ENCODE measurements at regions not wholly inside any gene's neighbourhood (a gene's known extent, or its start where the extent isn't known, plus 50 kb on each side); places are given as distances from the start of the nearest gene placed in this dataset.
A peak's percentile ranks its signal among the peaks of the same experiment; 100 is the strongest.
"Not testable (repeated sequence)": the region's sequence is repeated elsewhere in the genome, so short reads cannot be mapped to it uniquely, and the experiment has no call there.

DNA sequence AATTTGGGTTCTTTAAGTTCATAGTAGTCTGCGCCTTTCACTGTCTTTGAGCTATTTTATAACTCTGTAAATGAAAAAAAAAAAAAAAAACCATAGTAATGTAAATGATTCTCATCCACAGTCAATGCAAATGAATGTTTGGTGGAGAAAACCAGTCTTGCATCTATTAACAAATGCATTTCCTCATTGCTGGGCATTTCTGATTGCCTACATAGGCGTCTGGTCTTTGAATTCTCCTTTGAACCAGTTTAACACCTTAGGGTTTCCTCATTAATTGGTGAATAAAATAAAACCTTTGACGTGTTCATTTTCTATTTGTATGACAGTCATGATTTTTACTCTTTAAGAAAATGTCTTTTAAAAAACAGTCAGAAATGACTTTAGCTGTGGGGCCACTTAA is 114.8 kb downstream of the C12orf75 start:
- ATAC-seq (no peak), DNase-seq (ENCODE audit: low spot score) (no peak), FAIRE-seq (no peak)
- no peak overlapping the region for H3K27ac ChIP-seq (ENCODE audit: extremely low read length, insufficient read depth, low read length)
- POLR2A ChIA-PET = no interaction called here
- H2AFZ ChIP-seq (ENCODE audit: low read length) = no peak overlapping the region
- CTCF ChIA-PET (ENCODE audit: low intra/inter-chr PET ratio, low total read pairs) = no interaction called here
- no peak overlapping the region for H3K4me3 ChIP-seq (replicated peaks in 1 of 3; ENCODE audit: insufficient read depth in 1 of 3, low read depth in 2 of 3, low read length in 3 of 3)
- WGBS (ENCODE audit: low lambda C conversion rate) = 24% methylated on average over 3 of the region's 3 CpGs
- no peak overlapping the region for H3K9ac ChIP-seq (ENCODE audit: insufficient read depth, low read depth, low read length)
- H3K9me3 ChIP-seq (ENCODE audit: low read length) = no peaks in the 10 kb centered on the region
- no peaks in the 10 kb centered on the region; a peak in 1 of 5 replicates for H3K27me3 ChIP-seq (ENCODE audit: control insufficient read depth in 1 of 2, insufficient read depth in 2 of 2, low read length in 2 of 2)
- H3K4me1 ChIP-seq (ENCODE audit: insufficient read depth, low read length) = no peaks in the 10 kb centered on the region
- no peaks in the 10 kb centered on the region for H3K36me3 ChIP-seq (replicated peaks in 1 of 2; ENCODE audit: control insufficient read depth in 1 of 2, insufficient read depth in 2 of 2, low read length in 2 of 2)
- intact Hi-C loops (cut with micrococcal nuclease; ENCODE audit: unreplicated experiment) = no loop called here
- in situ Hi-C loops (cut with HindIII; ENCODE audit: extremely low pct_ligation_motif_present, low pct_unique_long_range_greater_than_20kb) = no loop called here
- H4K20me1 ChIP-seq (ENCODE audit: insufficient read depth, low read length) = no peaks in the 10 kb centered on the region
- no peaks in the 10 kb centered on the region for H3K79me2 ChIP-seq (ENCODE audit: insufficient read depth, low read length)
- no peak overlapping the region for H3K4me2 ChIP-seq (ENCODE audit: low read depth, low read length)
- no TSS peak for BruUV-seq (replicated peaks)
- TF ChIP-seq SETDB1 (CRISPR knock-in tag; IDR thresholded peaks at IDR 0.05; ENCODE audit: borderline replicate concordance) (no peak), ZNF775 (CRISPR knock-in tag; IDR thresholded peaks at IDR 0.05; ENCODE audit: borderline replicate concordance) (no peak), NFKB2 (CRISPR knock-in tag; IDR thresholded peaks at IDR 0.05; ENCODE audit: borderline replicate concordance) (no peak), SATB2 (CRISPR knock-in tag; IDR thresholded peaks at IDR 0.05) (no peak), ZFY (CRISPR knock-in tag; IDR thresholded peaks at IDR 0.05) (no peak), HES4 (CRISPR knock-in tag; IDR thresholded peaks at IDR 0.05; ENCODE audit: borderline replicate concordance) (no peak)
- TF ChIP-seq, protein P1, sequence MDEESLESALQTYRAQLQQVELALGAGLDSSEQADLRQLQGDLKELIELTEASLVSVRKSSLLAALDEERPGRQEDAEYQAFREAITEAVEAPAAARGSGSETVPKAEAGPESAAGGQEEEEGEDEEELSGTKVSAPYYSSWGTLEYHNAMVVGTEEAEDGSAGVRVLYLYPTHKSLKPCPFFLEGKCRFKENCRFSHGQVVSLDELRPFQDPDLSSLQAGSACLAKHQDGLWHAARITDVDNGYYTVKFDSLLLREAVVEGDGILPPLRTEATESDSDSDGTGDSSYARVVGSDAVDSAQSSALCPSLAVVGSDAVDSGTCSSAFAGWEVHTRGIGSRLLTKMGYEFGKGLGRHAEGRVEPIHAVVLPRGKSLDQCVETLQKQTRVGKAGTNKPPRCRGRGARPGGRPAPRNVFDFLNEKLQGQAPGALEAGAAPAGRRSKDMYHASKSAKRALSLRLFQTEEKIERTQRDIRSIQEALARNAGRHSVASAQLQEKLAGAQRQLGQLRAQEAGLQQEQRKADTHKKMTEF (CRISPR knock-in tag; IDR thresholded peaks at IDR 0.05) = no peak

DNA sequence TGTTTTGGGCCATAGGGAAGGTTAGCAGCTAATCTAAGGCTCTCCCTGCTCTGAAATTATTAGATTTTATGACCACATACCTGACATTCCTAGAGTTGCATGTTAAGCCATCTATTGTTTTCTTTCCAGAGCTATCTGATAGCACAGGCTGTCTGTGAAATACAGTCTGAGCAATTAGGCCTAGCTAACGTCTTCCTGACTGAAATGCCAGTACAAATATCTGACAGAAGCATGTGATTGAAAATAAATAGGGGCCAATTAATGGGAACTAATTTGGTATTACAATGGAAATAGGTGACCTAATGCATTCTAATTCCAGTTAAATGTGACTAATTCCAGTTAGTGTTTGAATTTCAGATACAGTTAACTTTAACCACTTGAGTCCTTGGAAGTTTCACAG is 115.2 kb downstream of the C12orf75 start:
- no peak overlapping the region for H3K4me2 ChIP-seq (ENCODE audit: low read depth, low read length)
- H3K9me3 ChIP-seq (ENCODE audit: low read length) = no peaks in the 10 kb centered on the region
- H3K79me2 ChIP-seq (ENCODE audit: insufficient read depth, low read length) = no peaks in the 10 kb centered on the region
- H3K9ac ChIP-seq (ENCODE audit: insufficient read depth, low read depth, low read length) = no peak overlapping the region
- ChIA-PET CTCF (ENCODE audit: low intra/inter-chr PET ratio, low total read pairs) (no interaction called here), POLR2A (no interaction called here)
- FAIRE-seq (no peak), ATAC-seq (no peak), DNase-seq (ENCODE audit: low spot score) (peak; percentile 5)
- H2AFZ ChIP-seq (ENCODE audit: low read length) = no peak overlapping the region
- no peaks in the 10 kb centered on the region for H4K20me1 ChIP-seq (ENCODE audit: insufficient read depth, low read length)
- H3K27me3 ChIP-seq (ENCODE audit: control insufficient read depth in 1 of 2, insufficient read depth in 2 of 2, low read length in 2 of 2) = no peaks in the 10 kb centered on the region; a peak in 1 of 5 replicates
- TF ChIP-seq, protein P2, sequence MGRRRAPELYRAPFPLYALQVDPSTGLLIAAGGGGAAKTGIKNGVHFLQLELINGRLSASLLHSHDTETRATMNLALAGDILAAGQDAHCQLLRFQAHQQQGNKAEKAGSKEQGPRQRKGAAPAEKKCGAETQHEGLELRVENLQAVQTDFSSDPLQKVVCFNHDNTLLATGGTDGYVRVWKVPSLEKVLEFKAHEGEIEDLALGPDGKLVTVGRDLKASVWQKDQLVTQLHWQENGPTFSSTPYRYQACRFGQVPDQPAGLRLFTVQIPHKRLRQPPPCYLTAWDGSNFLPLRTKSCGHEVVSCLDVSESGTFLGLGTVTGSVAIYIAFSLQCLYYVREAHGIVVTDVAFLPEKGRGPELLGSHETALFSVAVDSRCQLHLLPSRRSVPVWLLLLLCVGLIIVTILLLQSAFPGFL (CRISPR knock-in tag; IDR thresholded peaks at IDR 0.05) = no peak
- TF ChIP-seq CC2D1A (CRISPR knock-in tag; IDR thresholded peaks at IDR 0.05) = no peak
- TF ChIP-seq SMARCC2 (IDR thresholded peaks at IDR 0.05) = no peak
- TF ChIP-seq HNRNPL (IDR thresholded peaks at IDR 0.05; ENCODE audit: low read depth, low read length) = no peak
- TF ChIP-seq ZNF879 (CRISPR knock-in tag; IDR thresholded peaks at IDR 0.05) = no peak
- in situ Hi-C loops (cut with HindIII; ENCODE audit: extremely low pct_ligation_motif_present, low pct_unique_long_range_greater_than_20kb) = no loop called here
- no peaks in the 10 kb centered on the region for H3K36me3 ChIP-seq (replicated peaks in 1 of 2; ENCODE audit: control insufficient read depth in 1 of 2, insufficient read depth in 2 of 2, low read length in 2 of 2)
- no peaks in the 10 kb centered on the region for H3K4me1 ChIP-seq (ENCODE audit: insufficient read depth, low read length)
- 0% methylated on average over 1 of the region's 1 CpG for WGBS (ENCODE audit: low lambda C conversion rate)
- no TSS peak for BruUV-seq (replicated peaks)
- H3K4me3 ChIP-seq (replicated peaks in 1 of 3; ENCODE audit: insufficient read depth in 1 of 3, low read depth in 2 of 3, low read length in 3 of 3) = no peak overlapping the region
- intact Hi-C loops (cut with micrococcal nuclease; ENCODE audit: unreplicated experiment) = no loop called here
- no peak overlapping the region for H3K27ac ChIP-seq (ENCODE audit: extremely low read length, insufficient read depth, low read length)

DNA sequence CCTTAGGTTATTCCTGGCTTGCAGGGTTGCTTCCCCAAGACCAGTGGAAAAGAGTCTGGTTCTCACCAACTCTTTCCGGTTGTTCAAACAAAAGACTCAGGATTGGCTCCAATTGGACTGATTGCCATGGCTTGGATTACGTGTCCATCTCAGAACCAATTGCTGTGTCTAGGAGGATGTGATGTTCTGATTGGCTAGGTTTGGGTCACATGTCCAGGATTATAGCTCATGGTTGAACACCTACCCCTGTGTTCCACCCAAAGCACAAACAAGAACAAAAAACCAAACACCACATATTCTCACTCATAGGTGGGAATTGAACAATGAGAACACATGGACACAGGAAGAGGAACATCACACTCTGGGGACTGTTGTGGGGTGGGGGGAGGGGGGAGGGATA is 116.0 kb downstream of the C12orf75 start:
- H3K27me3 ChIP-seq (ENCODE audit: control insufficient read depth in 1 of 2, insufficient read depth in 2 of 2, low read length in 2 of 2); ATAC-seq; in situ Hi-C loops (cut with HindIII; ENCODE audit: extremely low pct_ligation_motif_present, low pct_unique_long_range_greater_than_20kb); H3K9ac ChIP-seq (ENCODE audit: insufficient read depth, low read depth, low read length); POLR2A ChIA-PET; intact Hi-C loops (cut with micrococcal nuclease; ENCODE audit: unreplicated experiment); H3K27ac ChIP-seq (ENCODE audit: extremely low read length, insufficient read depth, low read length); CTCF ChIA-PET (ENCODE audit: low intra/inter-chr PET ratio, low total read pairs); H3K79me2 ChIP-seq (ENCODE audit: insufficient read depth, low read length); H3K36me3 ChIP-seq (replicated peaks in 1 of 2; ENCODE audit: control insufficient read depth in 1 of 2, insufficient read depth in 2 of 2, low read length in 2 of 2); H4K20me1 ChIP-seq (ENCODE audit: insufficient read depth, low read length); H3K4me2 ChIP-seq (ENCODE audit: low read depth, low read length); FAIRE-seq; H3K4me3 ChIP-seq (replicated peaks in 1 of 3; ENCODE audit: insufficient read depth in 1 of 3, low read depth in 2 of 3, low read length in 3 of 3); DNase-seq (ENCODE audit: low spot score); H3K9me3 ChIP-seq (ENCODE audit: low read length); BruUV-seq (replicated peaks); H3K4me1 ChIP-seq (ENCODE audit: insufficient read depth, low read length); H2AFZ ChIP-seq (ENCODE audit: low read length): not testable (repeated sequence)
- 86% methylated on average over 1 of the region's 2 CpGs for WGBS (ENCODE audit: low lambda C conversion rate)
